H1 (cell line): ENCODE measurements at regions not wholly inside any gene's neighbourhood (a gene's known extent, or its start where the extent isn't known, plus 50 kb on each side); places are given as distances from the start of the nearest gene placed in this dataset.

Source experiments
- CTCF ChIA-PET: fragments of 300-600 bp; sonication (Branson Sonifier 250); formaldehyde crosslinking; loops from one replicate; lab custom pipeline; 2021; ENCODE audit not compliant: partially characterized antibody; lab: Charles Lee
- POLR2A ChIA-PET: fragments of 300-600 bp; sonication (Branson Sonifier 250); formaldehyde crosslinking; loops from one replicate; lab custom pipeline; 2021; ENCODE audit warnings: inconsistent platforms; ENCODE audit not compliant: partially characterized antibody; lab: Charles Lee
- DNase-seq, 2 experiments: peaks; one replicate each; pipeline versions ENCODE4 v3.0.0 to v3.0.0-alpha.2; 2010 to 2022; ENCODE audit warnings: low spot score in 2 of 2, low read depth in 1 of 2, mixed read lengths in 1 of 2
- FAIRE-seq: peaks from 2 replicates; lab custom pipeline; 2011; peaks lifted over from hg19 to GRCh38; lab: Jason Lieb, UNC
- H2AFZ ChIP-seq: 2 replicates; pipeline ENCODE4 v1.8.1; 2012; ENCODE audit warnings: low read length, inconsistent platforms
- H2AK5ac ChIP-seq: 2 replicates; pipeline ENCODE4 v1.6.1; 2013; ENCODE audit warnings: low read depth, low read length
- H2BK120ac ChIP-seq: replicated peaks from 2 replicates; pipeline ENCODE3; 2013; ENCODE audit warnings: low read depth, low read length, inconsistent platforms
- H2BK12ac ChIP-seq: 2 replicates; pipeline ENCODE4 v1.6.1; 2013; ENCODE audit warnings: low read depth, low read length
- H2BK15ac ChIP-seq: 2 replicates; pipeline ENCODE4 v1.6.1; 2013; ENCODE audit warnings: low read length
- H2BK20ac ChIP-seq: 2 replicates; pipeline ENCODE4 v1.6.1; 2013; ENCODE audit warnings: low read length
- H2BK5ac ChIP-seq: 2 replicates; pipeline ENCODE4 v1.6.1; 2013; ENCODE audit warnings: low read depth, low read length
- H3K14ac ChIP-seq: 2 replicates; pipeline ENCODE4 v1.6.1; 2013; ENCODE audit warnings: inconsistent platforms; ENCODE audit not compliant: insufficient read length
- H3K18ac ChIP-seq: 2 replicates; pipeline ENCODE4 v1.6.1; 2013; ENCODE audit warnings: low read length; ENCODE audit errors: extremely low read depth
- H3K23ac ChIP-seq: 2 replicates; pipeline ENCODE4 v1.6.1; 2013; ENCODE audit warnings: inconsistent platforms; ENCODE audit not compliant: insufficient read length
- H3K23me2 ChIP-seq: 2 replicates; pipeline ENCODE4 v1.6.1; 2013; ENCODE audit warnings: low read depth, low read length
- H3K27ac ChIP-seq: 2 replicates; pipeline ENCODE4 v1.6.1; 2011; ENCODE audit warnings: low read depth, low read length, inconsistent platforms
- H3K27me3 ChIP-seq, 4 experiments: replicated peaks in 1 of 4; 1 replicate in 1 of 4; 2 replicates in 3 of 4; pipeline versions ENCODE4 v1.6.1 to v1.8.1; 2011 to 2013; ENCODE audit warnings: low read length in 3 of 4, mild to moderate bottlenecking in 3 of 4, inconsistent platforms in 2 of 4, mixed read lengths in 2 of 4, moderate library complexity in 1 of 4; ENCODE audit not compliant: control insufficient read depth in 3 of 4, insufficient read depth in 3 of 4; ENCODE audit errors: extremely low read depth in 1 of 4
- H3K36me3 ChIP-seq, 4 experiments: 2 replicates each; pipeline versions ENCODE4 v1.6.1 to v1.8.1; 2011 to 2013; ENCODE audit warnings: mild to moderate bottlenecking in 4 of 4, low read length in 3 of 4, moderate library complexity in 2 of 4, control low read depth in 1 of 4, inconsistent platforms in 1 of 4; ENCODE audit not compliant: insufficient read depth in 4 of 4, control insufficient read depth in 2 of 4
- H3K4ac ChIP-seq: replicated peaks from 2 replicates; pipeline ENCODE3; 2013; ENCODE audit warnings: low read length, low read depth, mixed read lengths, inconsistent platforms; ENCODE audit not compliant: insufficient read length
- H3K4me1 ChIP-seq, 4 experiments: replicated peaks in 1 of 4; 1 replicate in 1 of 4; 2 replicates in 3 of 4; pipeline versions ENCODE4 v1.6.1 to v1.8.1; 2011 to 2013; ENCODE audit warnings: low read length in 3 of 4, inconsistent platforms in 2 of 4, mixed read lengths in 1 of 4; ENCODE audit not compliant: insufficient read depth in 4 of 4, control insufficient read depth in 3 of 4
- H3K4me2 ChIP-seq, 2 experiments: 2 replicates each; pipeline versions ENCODE4 v1.6.1 to v1.8.1; 2011 to 2013; ENCODE audit warnings: low read depth in 2 of 2, low read length in 2 of 2, control low read depth in 1 of 2, inconsistent platforms in 1 of 2, mild to moderate bottlenecking in 1 of 2; ENCODE audit not compliant: insufficient read depth in 1 of 2
- H3K4me3 ChIP-seq, 4 experiments: fragments of 200-600, 300-600 bp in 1 of 4; sonication (generic), shearing (Covaris generic), sonication (Bioruptor Twin) in 1 of 4; 2 replicates each; pipeline versions ENCODE4 v1.5.1 to v1.8.1; 2011 to 2016; ENCODE audit warnings: low read length in 4 of 4, low read depth in 3 of 4, control low read depth in 2 of 4, inconsistent platforms in 2 of 4, mild to moderate bottlenecking in 2 of 4, mixed read lengths in 1 of 4, moderate library complexity in 1 of 4; ENCODE audit not compliant: insufficient read depth in 2 of 4; ENCODE audit errors: extremely low read depth in 1 of 4
- H3K56ac ChIP-seq: replicated peaks from 2 replicates; pipeline ENCODE3; 2013; ENCODE audit warnings: low read depth, mild to moderate bottlenecking, mixed read lengths, low read length, inconsistent platforms; ENCODE audit not compliant: insufficient read length
- H3K79me1 ChIP-seq: 2 replicates; pipeline ENCODE4 v1.6.1; 2013; ENCODE audit warnings: low read depth, low read length, control low read depth
- H3K79me2 ChIP-seq, 2 experiments: 2 replicates each; pipeline versions ENCODE4 v1.6.1 to v1.8.1; 2012 to 2013; ENCODE audit warnings: low read length in 2 of 2, mild to moderate bottlenecking in 2 of 2, inconsistent platforms in 1 of 2; ENCODE audit not compliant: insufficient read depth in 2 of 2, control insufficient read depth in 1 of 2
- H3K9ac ChIP-seq, 4 experiments: replicated peaks in 1 of 4; 1 replicate in 1 of 4; 2 replicates in 3 of 4; pipeline versions ENCODE4 v1.6.1 to v1.8.1; 2011 to 2013; ENCODE audit warnings: low read depth in 3 of 4, low read length in 3 of 4, control low read depth in 2 of 4, mild to moderate bottlenecking in 2 of 4, moderate library complexity in 2 of 4, inconsistent platforms in 1 of 4; ENCODE audit errors: extremely low read depth in 1 of 4
- H3K9me3 ChIP-seq, 2 experiments: 2 replicates each; pipeline versions ENCODE4 v1.6.1 to v1.8.1; 2012 to 2013; ENCODE audit warnings: mild to moderate bottlenecking in 2 of 2, moderate library complexity in 2 of 2, control low read depth in 1 of 2, inconsistent platforms in 1 of 2, low read depth in 1 of 2, low read length in 1 of 2, mixed read lengths in 1 of 2; ENCODE audit not compliant: insufficient read depth in 2 of 2
- H4K20me1 ChIP-seq, 2 experiments: replicated peaks in 1 of 2; 2 replicates each; pipeline versions ENCODE3 to v1.8.1; 2011 to 2013; ENCODE audit warnings: inconsistent platforms in 2 of 2, low read length in 2 of 2, mild to moderate bottlenecking in 1 of 2; ENCODE audit not compliant: insufficient read depth in 2 of 2, control insufficient read depth in 1 of 2
- H4K5ac ChIP-seq: 2 replicates; pipeline ENCODE4 v1.6.1; 2013; ENCODE audit warnings: low read length, low read depth, mixed read lengths, inconsistent platforms; ENCODE audit not compliant: insufficient read length
- H4K8ac ChIP-seq: 2 replicates; pipeline ENCODE4 v1.8.0; 2013; ENCODE audit warnings: mild to moderate bottlenecking, moderate library complexity, low read length, inconsistent platforms; ENCODE audit not compliant: insufficient read depth; ENCODE audit errors: extremely low read depth
- H4K91ac ChIP-seq: replicated peaks from 2 replicates; pipeline ENCODE3; 2013; ENCODE audit warnings: low read length, mixed read lengths, inconsistent platforms; ENCODE audit not compliant: insufficient read length
- NRF1 ChIP-seq: IDR thresholded peaks from 2 replicates; pipeline ENCODE4 v1.6.1; 2011; ENCODE audit warnings: mild to moderate bottlenecking, low read depth, low read length, improper control_type of control experiment
- POLR2A ChIP-seq, 2 experiments: IDR thresholded peaks; 1 replicate in 1 of 2; 2 replicates in 1 of 2; pipeline ENCODE4 v1.6.1; 2011; ENCODE audit warnings: low read depth in 2 of 2, low read length in 2 of 2, mild to moderate bottlenecking in 2 of 2; ENCODE audit errors: control extremely low read depth in 1 of 2
- POU5F1 ChIP-seq: IDR thresholded peaks from 2 replicates; pipeline ENCODE4 v1.6.1; 2011; ENCODE audit warnings: low read depth, mild to moderate bottlenecking, low read length, moderate library complexity
- SIX5 ChIP-seq: IDR thresholded peaks from 2 replicates; pipeline ENCODE4 v1.6.1; 2011; ENCODE audit warnings: mild to moderate bottlenecking, low read depth, low read length
- TEAD4 ChIP-seq: IDR thresholded peaks from 2 replicates; pipeline ENCODE4 v1.6.1; 2012; ENCODE audit warnings: low read depth, low read length, inconsistent platforms, mixed read lengths
- WGBS, 2 experiments: shearing (Covaris generic) in 1 of 2; methylation state at CpG; one replicate each; pipeline versions ENCODE4 v1.1.6 to v1.1.7; 2013 to 2015; ENCODE audit warnings: low lambda C conversion rate in 2 of 2, mixed read lengths in 2 of 2, inconsistent platforms in 1 of 2, low coverage in 1 of 2, missing lambda C conversion rate in 1 of 2; ENCODE audit not compliant: insufficient replicate concordance in 2 of 2, insufficient coverage in 1 of 2, insufficient read length in 1 of 2; ENCODE audit errors: extremely low coverage in 1 of 2, missing lambda C conversion rate in 1 of 2; 5-methylcytosine and 5-hydroxymethylcytosine counted together

GRCh38 chr5:167804512-167805220 is 486.8 kb upstream of the WWC1 start:
- Histone ChIP-seq H2BK120ac (no peak overlapping the region), H3K23ac (no peak overlapping the region), H2AFZ (no peak overlapping the region), H3K79me1 (no peaks in the 10 kb centered on the region), H4K8ac (no peak overlapping the region), H3K9ac (no peak overlapping the region), H3K18ac (no peak overlapping the region), H4K5ac (no peak overlapping the region), H3K4me3 (no peak overlapping the region), H2BK20ac (no peak overlapping the region), H3K27me3 (no peaks in the 10 kb centered on the region), H4K91ac (no peak overlapping the region), H3K9me3 (no peaks in the 10 kb centered on the region), H3K23me2 (no peaks in the 10 kb centered on the region), H3K4ac (no peak overlapping the region), H3K27ac (no peak overlapping the region), H4K20me1 (no peaks in the 10 kb centered on the region), H3K56ac (no peak overlapping the region), H3K4me1 (peaks cover 0 to 3% (median 1%) of the 10 kb centered on the region in 4 experiments; a peak in 3 of 7 replicates), H2BK12ac (no peak overlapping the region; the same call in 1 of the 2 replicates), H2BK5ac (no peak overlapping the region), H2BK15ac (peak overlapping the region; percentile 38; the same call in 1 of the 2 replicates), H3K14ac (no peak overlapping the region), H2AK5ac (no peak overlapping the region; the same call in 1 of the 2 replicates), H3K79me2 (no peaks in the 10 kb centered on the region), H3K4me2 (no peak overlapping the region), H3K36me3 (no peaks in the 10 kb centered on the region)
- ChIA-PET POLR2A (interaction anchor here (0.6 to 0.9 kb wide), 2 partner anchors 46 to 405 kb away, joined by 3 read pairs; no protein-coding TSS in a partner anchor), CTCF (interaction anchor here (0.8 to 1.8 kb wide), 4 partner anchors 15 to 243 kb away, joined by 3 to 5 read pairs (median 3); no protein-coding TSS in a partner anchor)
- no peak for TF ChIP-seq NRF1
- no peak for TF ChIP-seq SIX5
- TF ChIP-seq POLR2A (IDR thresholded peaks at IDR 0.05; ENCODE audit: control extremely low read depth in 1 of 2, low read depth in 2 of 2, low read length in 2 of 2): no peak
- no peak for TF ChIP-seq POU5F1
- TF ChIP-seq TEAD4: no peak
- DNase-seq (no peak), FAIRE-seq (no peak)
- WGBS, 2 experiments: 92% methylated on average over 7 of the region's 7 CpGs; no CpG with 5 or more reads in 1 of the 2 experiments
